HG02870 (cell line): ENCODE measurements at regions not wholly inside any gene's neighbourhood (a gene's known extent, or its start where the extent isn't known, plus 50 kb on each side); places are given as distances from the start of the nearest gene placed in this dataset.
"Not testable (repeated sequence)": the region's sequence is repeated elsewhere in the genome, so short reads cannot be mapped to it uniquely, and the experiment has no call there.

Experiments used
- ATAC-seq: cut with Tn5 transposase; IDR thresholded peaks from one replicate; pipeline ENCODE4 v1.9.1; 2021; ENCODE audit warnings: mild to moderate bottlenecking, moderate library complexity; ENCODE audit not compliant: unreplicated experiment

DNA sequence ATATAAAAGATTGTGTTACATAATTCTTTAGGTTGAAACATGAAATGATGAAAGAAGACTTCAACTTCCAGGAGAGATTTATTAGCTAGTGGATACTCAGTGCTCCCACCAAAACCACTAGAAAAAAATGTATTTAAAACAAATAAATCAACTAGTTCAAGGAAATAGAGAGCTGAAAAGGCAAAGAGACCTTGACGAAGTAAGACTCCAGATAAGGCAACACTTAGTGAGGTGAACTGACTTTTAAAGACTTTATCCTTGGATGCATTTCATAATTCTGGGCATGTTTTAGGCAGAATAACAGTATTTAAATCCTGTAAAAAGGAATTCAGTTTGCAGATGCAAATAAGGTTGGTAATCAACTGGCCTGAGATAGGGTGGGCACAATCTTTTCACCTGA lies 1150.7 kb downstream of the FSCB start:
- no peak for ATAC-seq

DNA sequence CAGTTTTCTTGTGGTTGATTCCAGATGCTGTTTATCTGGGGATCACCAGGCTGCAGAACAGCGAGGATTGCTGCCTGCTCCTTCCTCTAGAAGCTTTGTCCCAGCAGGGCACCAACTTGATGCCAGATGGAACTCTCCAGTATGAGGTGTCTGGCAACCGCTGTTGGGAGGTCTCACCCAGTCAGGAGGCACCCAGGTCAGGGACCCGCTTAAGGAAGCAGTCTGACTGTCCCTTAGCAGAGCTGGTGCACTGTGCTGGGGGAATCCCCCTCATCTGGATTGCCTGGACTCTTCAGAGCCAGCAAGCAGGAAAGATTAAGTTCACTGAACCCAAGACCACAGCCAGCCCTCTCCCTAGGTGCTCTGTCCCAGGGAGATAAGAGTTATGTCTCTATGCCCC lies 1165.2 kb downstream of the FSCB start:
- ATAC-seq: no peak

DNA sequence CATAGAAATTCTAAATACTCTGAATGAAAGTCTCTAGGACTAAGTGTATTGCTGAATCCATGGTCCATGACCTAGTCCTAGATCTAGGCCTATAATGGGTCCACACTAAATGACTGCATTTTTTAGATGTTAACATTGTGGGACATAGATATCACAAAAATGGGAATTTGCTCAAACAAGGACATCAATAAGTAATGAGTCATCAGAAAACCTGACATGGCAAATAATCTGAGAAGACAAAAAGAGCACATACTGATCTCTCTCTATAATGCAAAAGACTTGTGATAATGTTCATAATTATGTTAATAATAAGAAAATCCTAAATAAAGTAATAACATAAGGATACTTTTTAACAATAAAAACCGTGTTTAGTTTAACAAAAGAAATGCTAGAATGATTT lies 1168.4 kb downstream of the FSCB start:
- ATAC-seq: no peak

DNA sequence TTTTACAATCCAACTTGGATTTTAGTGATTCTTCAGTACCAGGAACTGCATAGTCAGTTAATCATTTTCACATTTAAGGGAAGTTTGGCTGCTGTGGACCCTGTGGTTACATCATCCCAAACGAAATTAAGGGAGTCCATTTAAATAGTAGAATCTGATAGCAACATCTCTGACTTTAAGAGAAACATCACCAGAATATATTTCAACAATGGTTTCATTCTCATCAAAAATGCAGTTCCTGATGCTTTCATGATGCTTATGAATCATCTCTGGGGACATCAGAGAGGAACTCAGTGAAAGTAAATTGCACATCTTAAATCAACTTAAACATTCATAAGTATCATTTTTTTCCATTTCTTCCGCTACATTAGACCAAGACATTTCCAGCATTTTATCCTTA lies 1170.7 kb downstream of the FSCB start:
- ATAC-seq: no peak

DNA sequence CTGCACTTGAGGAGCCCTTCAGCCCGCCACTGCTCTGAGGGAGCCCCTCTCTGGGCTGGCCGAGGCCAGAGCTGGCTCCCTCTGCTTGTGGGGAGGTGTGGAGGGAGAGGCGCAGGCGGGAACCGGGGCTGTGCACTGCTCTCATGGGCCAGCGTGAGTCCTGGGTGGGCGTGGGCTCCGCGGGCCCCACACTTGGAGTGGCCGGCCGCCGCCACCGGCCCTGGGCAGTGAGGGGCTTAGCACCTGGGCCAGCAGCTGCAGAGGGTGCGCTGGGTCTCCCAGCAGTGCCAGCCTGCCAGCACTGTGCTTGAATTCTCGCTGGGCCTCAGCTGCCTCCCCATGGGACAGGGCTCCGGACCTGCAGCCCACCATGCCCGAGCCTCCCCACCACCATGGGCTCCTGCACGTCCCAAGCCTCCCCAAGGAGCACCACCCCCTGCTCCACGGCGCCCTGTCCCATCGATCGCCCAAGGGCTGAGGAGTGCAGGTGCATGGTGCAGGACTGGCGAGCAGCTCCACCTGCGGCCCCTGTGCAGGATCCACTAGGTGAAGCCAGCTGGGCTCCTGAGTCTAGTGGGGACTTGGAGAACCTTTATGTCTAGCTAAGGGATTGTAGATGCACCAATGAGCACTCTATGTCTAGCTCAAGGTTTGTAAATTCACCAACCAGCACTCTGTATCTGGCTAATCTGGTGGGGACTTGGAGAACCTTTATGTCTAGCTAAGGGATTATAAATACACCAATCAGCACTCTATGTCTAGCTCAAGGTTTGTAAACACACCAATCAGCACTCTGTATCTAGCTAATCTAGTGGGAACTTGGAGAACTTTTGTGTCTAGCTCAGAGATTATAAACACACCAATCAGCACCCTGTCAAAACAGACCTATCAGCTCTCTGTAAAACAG lies 1180.3 kb downstream of the FSCB start:
- ATAC-seq: not testable (repeated sequence)

DNA sequence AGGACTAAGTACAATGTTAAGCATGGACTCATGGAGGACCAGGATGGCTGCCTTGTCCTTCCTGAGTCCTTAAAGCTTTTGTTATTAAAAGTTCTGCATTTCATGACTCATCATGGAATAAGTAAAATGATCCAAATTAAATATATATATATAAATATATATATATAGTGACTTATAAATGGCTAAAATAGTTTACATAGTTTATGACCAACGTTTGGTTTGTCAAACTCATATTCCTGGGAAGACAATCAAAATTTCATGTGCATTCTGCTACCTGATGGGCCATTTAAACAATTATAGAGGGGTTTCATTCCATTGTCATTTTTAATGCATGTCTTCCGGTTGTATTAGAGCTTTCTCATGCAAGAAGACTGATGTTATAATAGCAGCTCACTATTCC lies 1190.7 kb downstream of the FSCB start:
- no peak for ATAC-seq

DNA sequence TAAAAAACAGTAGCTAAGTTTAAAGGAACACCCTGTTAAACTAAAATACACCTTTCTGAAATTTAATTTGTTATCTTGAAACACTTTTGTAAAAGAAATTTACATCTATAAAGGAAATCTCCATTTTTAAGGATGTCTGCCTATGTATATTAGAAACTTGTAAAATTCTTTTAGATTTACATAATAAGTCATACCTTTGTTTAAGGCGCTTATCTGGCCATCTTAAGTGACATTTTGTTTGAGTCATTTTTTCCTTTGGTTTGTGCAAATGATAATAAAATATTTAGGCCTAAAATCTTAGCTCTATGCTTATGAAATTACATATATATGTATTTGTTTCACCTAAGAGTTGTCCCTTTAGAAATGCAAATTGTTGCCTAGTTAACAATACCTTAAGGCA lies 1193.4 kb downstream of the FSCB start:
- no peak for ATAC-seq

DNA sequence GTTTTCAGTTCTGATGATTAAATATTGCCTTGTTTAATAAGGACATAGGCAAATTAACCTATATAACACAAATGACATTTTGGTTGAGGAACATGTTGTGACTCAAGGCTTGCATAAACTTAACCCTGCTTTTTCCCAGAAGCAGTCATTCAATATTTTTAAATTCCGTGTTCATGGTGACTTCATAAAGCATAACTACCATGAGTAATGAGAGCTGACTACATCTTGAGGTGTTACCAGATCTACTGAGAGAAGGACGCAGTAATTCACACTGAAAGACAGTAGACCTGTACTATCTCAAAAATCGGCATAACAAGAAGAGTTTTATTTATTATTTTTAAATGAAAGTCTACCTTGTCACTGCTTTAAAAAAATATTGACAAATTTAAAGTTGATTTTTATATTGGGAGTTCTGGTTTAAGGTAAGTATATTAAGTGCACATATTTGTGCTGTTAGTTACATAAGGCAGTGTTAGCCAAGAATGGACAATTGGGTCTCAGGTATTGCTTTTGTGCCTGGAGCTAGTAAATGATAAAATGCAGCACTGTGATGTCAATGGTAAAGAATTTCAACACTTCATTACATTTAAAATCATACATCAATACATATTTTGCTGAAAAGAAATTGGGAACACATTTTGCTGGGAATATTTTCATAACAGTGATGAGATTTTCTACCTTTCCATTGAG lies 1198.5 kb downstream of the FSCB start:
- no peak for ATAC-seq

DNA sequence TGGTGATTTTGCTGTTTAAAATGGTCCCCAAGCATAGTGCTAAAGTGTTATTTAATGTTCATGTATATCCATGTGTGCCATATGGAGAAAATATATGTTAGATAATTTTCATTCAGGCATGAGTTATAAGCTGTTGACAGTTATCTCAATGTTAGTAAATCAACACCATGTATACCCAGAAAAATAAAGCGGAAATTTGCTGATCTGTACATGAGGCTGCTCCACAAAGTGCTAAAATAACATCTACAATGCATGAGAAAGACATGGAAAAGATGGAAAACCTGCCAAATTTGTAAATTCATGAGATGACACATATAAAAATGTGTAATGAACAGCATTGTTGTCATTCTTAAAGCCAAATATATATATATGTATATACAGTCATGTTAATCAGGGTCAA lies 1199.2 kb downstream of the FSCB start:
- ATAC-seq: no peak

DNA sequence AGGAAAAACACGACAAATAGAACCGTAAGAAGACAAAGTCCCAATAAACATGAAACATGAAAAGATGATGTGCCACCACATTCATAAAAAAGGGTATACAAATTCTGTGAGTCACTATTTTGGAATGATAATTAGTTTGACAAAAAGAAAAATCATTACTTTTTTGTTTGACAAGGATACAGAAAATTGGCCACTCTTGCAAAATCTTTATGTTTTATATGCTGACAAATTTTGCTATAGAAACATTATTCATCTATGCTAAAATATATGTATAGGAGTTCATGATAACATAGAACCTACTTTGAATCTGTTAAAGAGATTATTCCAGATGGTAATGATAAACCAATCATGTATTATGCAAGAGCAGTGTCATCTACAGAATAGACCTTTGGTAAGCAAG lies 1201.0 kb downstream of the FSCB start:
- ATAC-seq: no peak

DNA sequence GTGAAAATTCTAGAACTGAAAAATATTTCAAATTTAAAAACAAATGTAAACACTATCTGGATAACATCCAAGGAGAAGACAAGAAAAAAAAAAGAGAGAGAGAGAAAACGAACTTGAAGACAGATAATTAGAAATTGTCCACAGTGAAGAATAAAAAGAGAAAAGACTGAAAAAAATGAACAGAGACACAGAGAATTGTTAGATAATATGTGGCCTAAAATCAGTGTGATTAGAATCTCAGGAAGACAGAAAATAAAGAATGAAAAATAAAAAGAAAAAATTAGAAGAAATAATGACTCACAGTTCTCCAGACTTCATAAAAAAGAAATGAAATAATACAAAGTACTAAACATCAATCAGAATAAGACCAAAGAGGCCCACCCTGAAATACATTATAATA lies 1209.3 kb downstream of the FSCB start:
- no peak for ATAC-seq

DNA sequence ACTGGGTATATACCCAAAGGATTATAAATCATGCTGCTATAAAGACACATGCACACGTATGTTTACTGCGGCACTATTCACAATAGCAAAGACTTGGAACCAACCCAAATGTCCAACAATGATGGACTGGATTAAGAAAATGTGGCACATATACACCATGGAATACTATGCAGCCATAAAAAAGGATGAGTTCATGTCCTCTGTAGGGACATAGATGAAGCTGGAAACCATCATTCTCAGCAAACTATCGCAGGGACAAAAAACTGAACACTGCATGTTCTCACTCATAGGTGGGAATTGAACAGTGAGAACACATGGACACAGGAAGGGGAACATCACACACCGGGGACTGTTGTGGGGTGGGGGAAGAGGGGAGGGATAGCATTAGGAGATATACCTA lies 1211.0 kb downstream of the FSCB start:
- not testable (repeated sequence) for ATAC-seq

DNA sequence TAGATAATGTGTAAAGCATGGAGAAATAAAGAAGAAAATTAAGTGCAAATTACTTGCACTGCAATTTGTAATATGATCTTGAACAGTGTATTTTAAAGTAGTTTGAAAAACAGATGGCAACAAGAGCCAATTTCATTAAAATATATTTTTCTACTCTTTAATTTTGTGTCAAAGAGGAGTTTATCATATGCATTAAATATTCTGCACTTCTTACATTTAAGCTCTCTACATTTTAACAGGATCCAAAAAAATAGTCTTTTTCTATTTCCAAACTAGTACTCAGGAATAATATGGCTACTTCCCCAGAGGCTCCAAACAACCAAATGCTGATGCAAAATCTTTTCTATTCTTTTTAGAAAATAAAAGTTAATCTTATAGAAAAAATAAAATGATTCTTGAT lies 1221.5 kb downstream of the FSCB start:
- ATAC-seq: no peak

DNA sequence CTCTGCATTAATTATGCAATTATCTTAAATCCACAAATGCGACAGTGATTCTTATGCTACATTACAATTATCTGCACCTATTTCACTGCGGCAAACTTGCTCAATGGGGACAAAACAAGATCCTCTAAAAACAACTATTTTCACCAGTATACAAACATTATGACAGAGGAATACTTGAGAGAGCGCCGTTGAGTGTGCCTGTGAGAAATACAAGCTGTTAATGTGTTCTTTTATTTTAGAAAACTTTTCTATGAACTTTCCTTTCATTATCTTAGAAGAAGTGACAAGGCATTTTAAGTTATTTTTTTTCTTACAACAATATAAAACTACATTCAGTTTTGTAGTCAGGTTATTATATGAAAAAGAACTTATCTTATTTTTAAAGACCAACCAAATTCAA lies 1247.0 kb downstream of the FSCB start:
- ATAC-seq: no peak

DNA sequence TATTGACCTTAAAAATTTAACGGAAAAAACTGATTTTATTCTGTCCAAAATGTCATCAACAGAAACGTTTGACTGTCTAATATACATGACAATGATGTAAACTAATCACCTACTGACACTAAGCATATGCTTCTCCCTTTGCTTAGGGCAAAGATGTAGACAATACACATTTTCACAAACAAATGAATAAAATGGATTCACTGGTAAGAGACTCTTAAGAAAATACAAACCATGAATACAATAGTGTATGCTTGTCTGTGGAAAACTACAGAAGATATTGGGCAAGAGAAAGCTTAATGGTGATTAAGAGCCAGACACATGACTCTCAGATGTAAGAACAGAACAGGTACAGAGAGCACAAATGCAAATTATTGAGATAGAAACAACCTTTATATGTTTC lies 1248.7 kb downstream of the FSCB start:
- ATAC-seq: no peak

DNA sequence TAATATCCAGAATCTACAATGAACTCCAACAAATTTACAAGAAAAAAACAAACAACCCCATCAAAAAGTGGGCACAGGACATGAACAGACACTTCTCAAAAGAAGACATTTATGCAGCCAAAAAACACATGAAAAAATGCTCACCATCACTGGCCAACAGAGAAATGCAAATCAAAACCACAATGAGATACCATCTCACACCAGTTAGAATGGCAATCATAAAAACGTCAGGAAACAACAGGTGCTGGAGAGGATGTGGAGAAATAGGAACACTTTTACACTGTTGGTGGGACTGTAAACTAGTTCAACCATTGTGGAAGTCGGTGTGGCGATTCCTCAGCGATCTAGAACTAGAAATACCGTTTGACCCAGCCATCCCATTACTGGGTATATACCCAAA lies 1250.1 kb downstream of the FSCB start:
- not testable (repeated sequence) for ATAC-seq

DNA sequence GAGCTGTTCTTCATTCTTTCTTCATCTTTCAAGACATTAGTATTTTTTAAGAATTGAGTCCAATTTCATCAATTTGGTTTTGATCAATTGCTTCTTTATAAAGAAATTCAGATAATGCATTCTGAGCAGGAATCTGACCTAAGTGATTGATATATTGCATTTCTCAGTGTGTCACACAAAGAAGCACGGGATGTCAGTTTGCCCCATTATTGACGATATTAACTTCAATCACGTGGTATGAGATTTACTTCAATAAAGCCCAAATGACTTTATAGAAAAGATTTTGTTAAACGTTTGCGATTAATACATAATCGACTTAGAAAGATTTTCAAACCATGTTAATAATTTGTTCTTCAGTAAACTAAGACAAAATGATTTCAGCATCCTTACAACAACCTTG lies 1254.2 kb downstream of the FSCB start:
- no peak for ATAC-seq

DNA sequence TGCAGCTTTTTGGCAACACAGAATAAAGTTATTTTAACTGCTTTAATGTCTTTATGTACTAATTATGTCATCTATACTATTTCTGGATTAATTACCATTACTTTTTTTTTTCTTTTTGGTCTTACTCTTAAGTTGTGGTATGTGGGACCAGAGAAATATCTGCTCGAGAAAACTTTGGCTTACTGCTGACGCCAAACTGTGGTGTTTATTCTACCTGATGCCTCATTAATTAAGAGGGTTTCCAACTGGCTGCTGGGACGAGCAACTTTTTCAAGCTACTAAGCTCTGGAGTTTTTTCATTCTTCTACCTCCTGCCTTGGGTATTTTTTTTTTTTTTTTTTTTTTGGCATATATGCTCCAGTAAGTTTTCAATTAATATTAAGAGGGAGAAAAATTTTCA lies 1257.5 kb downstream of the FSCB start:
- ATAC-seq: no peak

DNA sequence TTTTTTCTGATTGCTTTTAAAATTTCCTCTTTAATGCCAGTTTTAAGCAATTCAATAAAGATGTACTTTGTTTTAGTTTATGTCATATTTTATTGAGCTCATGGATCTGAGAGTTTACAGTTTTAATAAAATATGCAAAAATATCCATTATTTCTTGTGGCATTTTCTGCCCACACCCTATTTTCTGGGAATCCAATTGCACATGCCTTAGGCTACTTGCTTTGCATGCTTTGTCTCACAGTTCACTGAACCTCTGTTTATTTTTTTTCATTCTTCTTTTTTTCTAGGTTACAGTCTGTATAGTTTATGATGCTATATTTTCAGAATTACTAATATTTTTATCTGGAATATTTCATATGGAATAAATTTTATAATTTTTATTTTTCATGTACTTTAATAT lies 1258.0 kb downstream of the FSCB start:
- no peak for ATAC-seq

DNA sequence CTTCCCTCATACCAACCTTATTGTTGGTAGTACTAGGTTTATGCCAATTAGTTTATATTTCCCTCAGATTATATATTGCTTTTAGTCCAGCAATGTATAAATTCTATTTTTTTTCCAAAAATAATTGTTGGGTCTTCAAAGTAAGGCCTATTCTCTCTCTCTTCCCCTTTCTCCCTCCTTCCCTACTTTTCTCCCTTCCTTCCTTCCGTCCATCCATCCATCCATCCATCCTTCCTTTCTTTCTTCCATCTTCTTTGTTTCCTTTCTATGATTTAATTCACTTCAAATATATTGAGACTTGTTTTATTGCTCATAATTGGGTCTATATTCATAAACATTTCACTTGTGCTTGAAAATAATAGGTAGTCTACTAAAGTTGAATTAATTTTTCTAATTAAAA lies 1259.2 kb downstream of the FSCB start:
- no peak for ATAC-seq

DNA sequence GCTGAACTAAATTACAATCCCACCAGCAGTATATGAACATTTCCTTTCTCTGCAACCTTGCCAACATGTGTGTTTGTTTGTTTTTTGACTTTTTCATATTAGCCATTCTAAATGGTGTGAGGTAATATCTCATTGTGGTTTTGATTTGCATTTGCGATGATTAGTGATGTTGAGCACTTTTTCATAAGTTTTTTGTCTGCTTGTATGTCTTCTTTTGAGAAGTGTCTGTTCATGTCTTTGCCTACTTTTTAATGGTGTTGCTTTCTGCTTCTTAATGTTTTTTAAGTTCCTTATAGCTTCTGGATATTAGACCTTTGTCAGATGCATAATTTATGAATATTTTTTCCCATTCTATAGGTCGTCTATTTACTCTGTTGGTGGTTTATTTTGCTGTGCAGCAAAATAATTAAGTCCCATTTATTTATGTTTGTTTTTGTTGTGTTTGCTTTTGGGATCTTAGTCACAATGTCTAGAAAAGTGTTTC lies 1262.9 kb downstream of the FSCB start:
- no peak for ATAC-seq

DNA sequence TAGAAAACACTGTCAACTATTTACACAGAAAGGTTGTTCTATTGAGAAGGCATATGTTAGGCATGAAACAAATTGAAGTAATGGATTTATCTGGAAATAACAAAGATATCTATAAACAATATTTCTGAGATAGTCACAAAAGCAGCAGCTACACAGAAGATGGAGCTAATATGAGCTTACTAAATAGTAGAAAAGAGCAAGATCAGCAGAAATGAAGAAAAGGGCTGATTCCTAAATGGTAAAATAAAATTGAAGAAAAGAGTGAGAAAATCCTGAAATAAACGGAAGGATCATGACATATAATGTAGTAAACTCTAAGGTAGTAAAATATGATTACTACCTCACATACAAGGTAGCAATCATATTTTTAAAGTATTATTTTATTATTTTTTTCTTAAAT lies 1263.9 kb downstream of the FSCB start:
- ATAC-seq: no peak
